Right cardiac atrium (tissue), 5 donors: ENCODE measurements at regions not wholly inside any gene's neighbourhood (a gene's known extent, or its start where the extent isn't known, plus 50 kb on each side); places are given as distances from the start of the nearest gene placed in this dataset.

ENCODE experiments used
- ATAC-seq, 2 donors: fragments of 200-7000 bp; cut with Tn5 transposase; one replicate each; pipeline versions ENCODE4 v1.8.0 to v1.9.1; 2020; ENCODE audit warnings: moderate library complexity in 2 of 2, mild to moderate bottlenecking in 1 of 2
- DNase-seq, 3 donors: peaks; one replicate each; pipeline ENCODE4 v3.0.0-alpha.2; 2020
- H3K27ac ChIP-seq: one replicate; pipeline ENCODE4 v1.5.1; 2013; ENCODE audit warnings: mild to moderate bottlenecking, low read length, control low read depth, moderate library complexity
- H3K27me3 ChIP-seq: one replicate; pipeline ENCODE4 v1.6.1; 2013; ENCODE audit not compliant: control insufficient read depth, insufficient read depth
- H3K4me1 ChIP-seq: one replicate; pipeline ENCODE4 v1.6.1; 2013; ENCODE audit warnings: low read length; ENCODE audit not compliant: control insufficient read depth, insufficient read depth
- H3K4me3 ChIP-seq: one replicate; pipeline ENCODE4 v1.5.1; 2013; ENCODE audit warnings: low read length, control low read depth
- H3K9me3 ChIP-seq: one replicate; pipeline ENCODE4 v1.6.1; 2013; ENCODE audit warnings: low read length; ENCODE audit not compliant: control insufficient read depth
- WGBS: extraction: QIAGEN DNeasy Blood & Tissue Kit; methylation state at CpG from one replicate; pipeline ENCODE4 v1.1.7; 2013; 5-methylcytosine and 5-hydroxymethylcytosine counted together
- intact Hi-C, 4 donors: fragments of 100-400 bp; cut with DNase I; formaldehyde crosslinking; loops; one replicate each; pipeline versions ENCODE4 v1.11.0 to v1.14.0; 2022 to 2023
- donor health status: healthy with polysubstance abuse.
- donor health status: DM: no; HTN: yes; CAD: no.
- donor health status: DM: no; HTN: no; CAD: no.
- donor health status: DM: no; HTN: yes; CAD: no; lungs with severe emphysema.
- donor health status: DM: yes; HTN: yes; CAD: no.

- peaks cover 4% of the 10 kb centered on the region for H3K4me1 ChIP-seq
- intact Hi-C loops: loop anchor here in 1 of 4 donors (5.0 kb wide), 1 partner anchor 351 kb away; no protein-coding TSS in a partner anchor
- no peaks in the 10 kb centered on the region for H3K27me3 ChIP-seq
- 67% methylated on average over 12 of the region's 12 CpGs for WGBS
- DNase-seq: peak in 2 of 3 donors; percentile 33 to 61
- H3K4me3 ChIP-seq: no peak overlapping the region
- H3K9me3 ChIP-seq: no peaks in the 10 kb centered on the region
- H3K27ac ChIP-seq: no peak overlapping the region
- peak; percentile 27 to 46 for ATAC-seq
Measured at GRCh38 chr11:121241343-121242211, 51.0 kb upstream of the SC5D start.
